ENCODE measurements at regions not wholly inside any gene's neighbourhood (a gene's known extent, or its start where the extent isn't known, plus 50 kb on each side); places are given as distances from the start of the nearest gene placed in this dataset.

DNA sequence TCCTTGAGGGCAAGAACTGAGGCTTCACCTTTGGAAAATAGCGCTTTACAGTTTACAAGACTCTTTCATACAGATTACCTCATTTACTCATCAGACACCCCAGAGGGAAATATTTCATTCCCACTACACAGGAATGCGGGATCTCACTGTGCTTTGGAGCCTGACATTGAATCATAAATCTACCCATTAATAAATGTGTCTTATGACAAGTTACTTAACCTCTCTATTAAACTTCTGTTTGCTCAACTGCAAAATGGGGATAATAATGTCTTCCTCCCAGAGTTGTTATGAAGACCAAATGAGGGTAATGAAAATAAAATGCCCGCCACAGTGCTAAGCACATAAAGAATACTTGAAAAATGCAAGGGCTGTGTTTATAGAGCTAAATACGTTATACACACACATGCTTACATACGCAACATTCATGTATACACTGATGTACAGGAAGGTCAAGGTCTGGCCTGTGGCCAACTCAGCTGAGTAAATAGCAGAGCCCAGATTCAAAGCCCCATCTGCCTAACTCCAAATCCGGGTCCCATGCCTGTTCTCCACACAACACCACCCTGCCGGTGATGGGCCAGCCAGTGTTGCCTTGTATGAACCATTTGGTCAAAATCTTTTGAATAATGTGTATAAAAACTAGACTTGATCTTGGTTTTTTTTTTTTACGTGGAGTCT is 56.6 kb upstream of the CALM2 start:
- TF ChIP-seq, protein P1, sequence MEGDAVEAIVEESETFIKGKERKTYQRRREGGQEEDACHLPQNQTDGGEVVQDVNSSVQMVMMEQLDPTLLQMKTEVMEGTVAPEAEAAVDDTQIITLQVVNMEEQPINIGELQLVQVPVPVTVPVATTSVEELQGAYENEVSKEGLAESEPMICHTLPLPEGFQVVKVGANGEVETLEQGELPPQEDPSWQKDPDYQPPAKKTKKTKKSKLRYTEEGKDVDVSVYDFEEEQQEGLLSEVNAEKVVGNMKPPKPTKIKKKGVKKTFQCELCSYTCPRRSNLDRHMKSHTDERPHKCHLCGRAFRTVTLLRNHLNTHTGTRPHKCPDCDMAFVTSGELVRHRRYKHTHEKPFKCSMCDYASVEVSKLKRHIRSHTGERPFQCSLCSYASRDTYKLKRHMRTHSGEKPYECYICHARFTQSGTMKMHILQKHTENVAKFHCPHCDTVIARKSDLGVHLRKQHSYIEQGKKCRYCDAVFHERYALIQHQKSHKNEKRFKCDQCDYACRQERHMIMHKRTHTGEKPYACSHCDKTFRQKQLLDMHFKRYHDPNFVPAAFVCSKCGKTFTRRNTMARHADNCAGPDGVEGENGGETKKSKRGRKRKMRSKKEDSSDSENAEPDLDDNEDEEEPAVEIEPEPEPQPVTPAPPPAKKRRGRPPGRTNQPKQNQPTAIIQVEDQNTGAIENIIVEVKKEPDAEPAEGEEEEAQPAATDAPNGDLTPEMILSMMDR (IDR thresholded peaks at IDR 0.05 in 2 of 3, conservative IDR thresholded peaks at IDR 0.05 in 1 of 3; ENCODE audit: control insufficient read depth in 2 of 3, extremely low read depth in 1 of 3, insufficient read depth in 1 of 3, low read depth in 3 of 3, low read length in 3 of 3): no peak
- TF ChIP-seq YY1 (IDR thresholded peaks at IDR 0.05; ENCODE audit: low read depth, low read length): no peak
- TF ChIP-seq, protein P2, sequence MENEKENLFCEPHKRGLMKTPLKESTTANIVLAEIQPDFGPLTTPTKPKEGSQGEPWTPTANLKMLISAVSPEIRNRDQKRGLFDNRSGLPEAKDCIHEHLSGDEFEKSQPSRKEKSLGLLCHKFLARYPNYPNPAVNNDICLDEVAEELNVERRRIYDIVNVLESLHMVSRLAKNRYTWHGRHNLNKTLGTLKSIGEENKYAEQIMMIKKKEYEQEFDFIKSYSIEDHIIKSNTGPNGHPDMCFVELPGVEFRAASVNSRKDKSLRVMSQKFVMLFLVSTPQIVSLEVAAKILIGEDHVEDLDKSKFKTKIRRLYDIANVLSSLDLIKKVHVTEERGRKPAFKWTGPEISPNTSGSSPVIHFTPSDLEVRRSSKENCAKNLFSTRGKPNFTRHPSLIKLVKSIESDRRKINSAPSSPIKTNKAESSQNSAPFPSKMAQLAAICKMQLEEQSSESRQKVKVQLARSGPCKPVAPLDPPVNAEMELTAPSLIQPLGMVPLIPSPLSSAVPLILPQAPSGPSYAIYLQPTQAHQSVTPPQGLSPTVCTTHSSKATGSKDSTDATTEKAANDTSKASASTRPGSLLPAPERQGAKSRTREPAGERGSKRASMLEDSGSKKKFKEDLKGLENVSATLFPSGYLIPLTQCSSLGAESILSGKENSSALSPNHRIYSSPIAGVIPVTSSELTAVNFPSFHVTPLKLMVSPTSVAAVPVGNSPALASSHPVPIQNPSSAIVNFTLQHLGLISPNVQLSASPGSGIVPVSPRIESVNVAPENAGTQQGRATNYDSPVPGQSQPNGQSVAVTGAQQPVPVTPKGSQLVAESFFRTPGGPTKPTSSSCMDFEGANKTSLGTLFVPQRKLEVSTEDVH (IDR thresholded peaks at IDR 0.05; ENCODE audit: low read depth, partially characterized antibody): no peak

Data from GM12878 (cell line).